ENCODE measurements at regions not wholly inside any gene's neighbourhood (a gene's known extent, or its start where the extent isn't known, plus 50 kb on each side); places are given as distances from the start of the nearest gene placed in this dataset.

- TF ChIP-seq CTCF (IDR thresholded peaks at IDR 0.05; ENCODE audit: low read depth, low read length): peak; percentile 75
- Histone ChIP-seq H3K27me3 (ENCODE audit: control insufficient read depth, insufficient read depth, low read length) (no peaks in the 10 kb centered on the region), H3K27ac (ENCODE audit: low read depth, low read length) (peak overlapping the region; percentile 31), H3K4me3 (ENCODE audit: low read depth, low read length) (no peak overlapping the region), H3K9me3 (ENCODE audit: control insufficient read depth, insufficient read depth, low read length) (no peaks in the 10 kb centered on the region)
- peak; percentile 59 for DNase-seq (ENCODE audit: low read depth, low spot score)
- CTCF ChIA-PET: interaction anchor here (0.7 to 2.0 kb wide), 12 partner anchors 14 to 311 kb away, joined by 3 to 17 read pairs (median 4); no protein-coding TSS in a partner anchor
- POLR2A ChIA-PET: interaction anchor here (1.0 to 2.8 kb wide), 5 partner anchors 69 to 265 kb away, joined by 3 to 9 read pairs (median 5); partner anchors contain the start of gene TPM1
Observed at GRCh38 chr15:62782071-62782841, 260.3 kb upstream of the TPM1 start.

- no peaks in the 10 kb centered on the region for H3K27me3 ChIP-seq (ENCODE audit: control insufficient read depth, insufficient read depth, low read length)
- ChIA-PET POLR2A (interaction anchor here (0.6 to 2.8 kb wide), 7 partner anchors 26 to 265 kb away, joined by 3 to 9 read pairs (median 5); partner anchors contain the start of gene TPM1), CTCF (interaction anchor here (0.7 to 2.0 kb wide), 11 partner anchors 14 to 311 kb away, joined by 3 to 17 read pairs (median 4); no protein-coding TSS in a partner anchor)
- H3K27ac ChIP-seq (ENCODE audit: low read depth, low read length): no peak overlapping the region
- no peaks in the 10 kb centered on the region for H3K9me3 ChIP-seq (ENCODE audit: control insufficient read depth, insufficient read depth, low read length)
- TF ChIP-seq CTCF (IDR thresholded peaks at IDR 0.05; ENCODE audit: low read depth, low read length): no peak
- H3K4me3 ChIP-seq (ENCODE audit: low read depth, low read length): no peak overlapping the region
- no peak for DNase-seq (ENCODE audit: low read depth, low spot score)
Observed at GRCh38 chr15:62782896-62783295, 259.7 kb upstream of the TPM1 start.

- H3K9me3 ChIP-seq (ENCODE audit: control insufficient read depth, insufficient read depth, low read length): no peaks in the 10 kb centered on the region
- H3K27me3 ChIP-seq (ENCODE audit: control insufficient read depth, insufficient read depth, low read length): no peaks in the 10 kb centered on the region
- ChIA-PET CTCF (interaction anchor here (1.0 to 2.0 kb wide), 6 partner anchors 129 to 311 kb away, joined by 3 to 17 read pairs (median 4); no protein-coding TSS in a partner anchor), POLR2A (interaction anchor here (0.6 to 2.8 kb wide), 6 partner anchors 26 to 268 kb away, joined by 3 to 9 read pairs (median 4); partner anchors contain the start of gene TPM1)
- no peak overlapping the region for H3K4me3 ChIP-seq (ENCODE audit: low read depth, low read length)
- TF ChIP-seq CTCF (IDR thresholded peaks at IDR 0.05; ENCODE audit: low read depth, low read length): no peak
- no peak overlapping the region for H3K27ac ChIP-seq (ENCODE audit: low read depth, low read length)
- DNase-seq (ENCODE audit: low read depth, low spot score): peak; percentile 75
Observed at GRCh38 chr15:62783303-62783957, 259.1 kb upstream of the TPM1 start.

- Histone ChIP-seq H3K9me3 (ENCODE audit: control insufficient read depth, insufficient read depth, low read length) (no peaks in the 10 kb centered on the region), H3K27me3 (ENCODE audit: control insufficient read depth, insufficient read depth, low read length) (no peaks in the 10 kb centered on the region), H3K27ac (ENCODE audit: low read depth, low read length) (no peak overlapping the region), H3K4me3 (ENCODE audit: low read depth, low read length) (no peak overlapping the region)
- DNase-seq (ENCODE audit: low read depth, low spot score): no peak
- 0 out of 2 replicates have a peak, but pooled peaks have one; percentile 7 for TF ChIP-seq CTCF (IDR thresholded peaks at IDR 0.05; ENCODE audit: low read depth, low read length)
- ChIA-PET POLR2A (interaction anchor here (1.7 kb wide), 1 partner anchor 256 kb away, joined by 8 read pairs; the partner anchor contains the start of gene TPM1), CTCF (interaction anchor here (1.5 kb wide), 1 partner anchor 261 kb away, joined by 5 read pairs; no protein-coding TSS in a partner anchor)
Observed at GRCh38 chr15:62785881-62786828, 256.4 kb upstream of the TPM1 start.

Measured in AG04450 (cell line).